Lower leg skin (tissue), 4 donors: ENCODE measurements at regions not wholly inside any gene's neighbourhood (a gene's known extent, or its start where the extent isn't known, plus 50 kb on each side); places are given as distances from the start of the nearest gene placed in this dataset.

Experiments used
- DNase-seq, 2 donors: peaks; one replicate each; pipeline ENCODE4 v3.0.0-alpha.2; 2019; ENCODE audit warnings: low spot score in 2 of 2
- H3K4me3 ChIP-seq: fragments of 200-600 bp; sonication (generic); 2 replicates; pipeline ENCODE4 v1.5.1; 2017; ENCODE audit warnings: mild to moderate bottlenecking, low read depth; ENCODE audit not compliant: poor library complexity, severe bottlenecking
- CTCF ChIP-seq, 3 donors: fragments of 450-650 bp; IDR thresholded peaks; one replicate each; pipeline ENCODE4 v1.5.1; 2016; ENCODE audit warnings: antibody characterized with exemption in 3 of 3, mild to moderate bottlenecking in 3 of 3, moderate library complexity in 2 of 3
- POLR2A ChIP-seq, 2 donors: fragments of 450-650 bp; IDR thresholded peaks; one replicate each; pipeline ENCODE4 v1.6.1; 2016 to 2017; ENCODE audit warnings: antibody characterized with exemption in 2 of 2, mild to moderate bottlenecking in 1 of 2, moderate library complexity in 1 of 2
- WGBS, 2 donors: methylation state at CpG; one replicate each; pipeline ENCODE4 v1.1.5; 2018; 5-methylcytosine and 5-hydroxymethylcytosine counted together
- intact Hi-C: fragments of 100-400 bp; cut with DNase I; formaldehyde crosslinking; loops from one replicate; pipeline ENCODE4 v1.15.0; 2023; ENCODE audit warnings: low total_unique reads

GRCh38 chr4:175166020-175166419, 247.9 kb downstream of the ADAM29 start:
- no peak overlapping the region for H3K4me3 ChIP-seq
- TF ChIP-seq CTCF (IDR thresholded peaks at IDR 0.05) = no peak
- intact Hi-C loops = no loop called here
- 90 to 93% methylated on average over 2 of the region's 2 CpGs for WGBS, 2 donors
- DNase-seq = no peak

GRCh38 chr4:175176710-175177109, 258.6 kb downstream of the ADAM29 start:
- H3K4me3 ChIP-seq = no peak overlapping the region
- intact Hi-C loops = no loop called here
- DNase-seq = no peak
- no peak for TF ChIP-seq POLR2A (IDR thresholded peaks at IDR 0.05)
- TF ChIP-seq CTCF (IDR thresholded peaks at IDR 0.05) = no peak
- 69 to 76% methylated on average over 4 of the region's 4 CpGs for WGBS, 2 donors

- no peak for TF ChIP-seq CTCF (IDR thresholded peaks at IDR 0.05)
- TF ChIP-seq POLR2A (IDR thresholded peaks at IDR 0.05) = no peak
- no peak overlapping the region for H3K4me3 ChIP-seq
- intact Hi-C loops = no loop called here
- DNase-seq = no peak
- 57 to 71% methylated on average over 3 of the region's 3 CpGs for WGBS, 2 donors
These were observed 272.5 kb downstream of the ADAM29 start for GRCh38 chr4:175190654-175191053.

GRCh38 chr4:175198056-175198455, 279.9 kb downstream of the ADAM29 start:
- no peak overlapping the region for H3K4me3 ChIP-seq
- TF ChIP-seq POLR2A (IDR thresholded peaks at IDR 0.05) (no peak), CTCF (IDR thresholded peaks at IDR 0.05) (no peak)
- intact Hi-C loops = no loop called here
- WGBS, 2 donors = 60 to 76% methylated on average over 1 of the region's 1 CpG
- no peak for DNase-seq

GRCh38 chr4:175215208-175215607, 297.1 kb downstream of the ADAM29 start:
- intact Hi-C loops = no loop called here
- no peak overlapping the region for H3K4me3 ChIP-seq
- 84 to 88% methylated on average over 8 of the region's 8 CpGs for WGBS, 2 donors
- no peak for DNase-seq
- TF ChIP-seq POLR2A (IDR thresholded peaks at IDR 0.05) (no peak), CTCF (IDR thresholded peaks at IDR 0.05) (no peak)

- WGBS, 2 donors = 88 to 97% methylated on average over 1 of the region's 1 CpG
- TF ChIP-seq CTCF (IDR thresholded peaks at IDR 0.05) (no peak), POLR2A (IDR thresholded peaks at IDR 0.05) (no peak)
- H3K4me3 ChIP-seq = no peak overlapping the region
- intact Hi-C loops = no loop called here
- no peak for DNase-seq
These were observed 297.5 kb downstream of the ADAM29 start for GRCh38 chr4:175215657-175216056.
